Keratinocyte (primary cell): ENCODE measurements at regions not wholly inside any gene's neighbourhood (a gene's known extent, or its start where the extent isn't known, plus 50 kb on each side); places are given as distances from the start of the nearest gene placed in this dataset.

Experiments
- DNase-seq: peaks from one replicate; pipeline ENCODE4 v3.0.0-alpha.2; 2011; ENCODE audit warnings: low read depth, missing footprints, low spot score
- FAIRE-seq: peaks from 2 replicates; lab custom pipeline; 2011; peaks lifted over from hg19 to GRCh38; lab: Jason Lieb, UNC
- H2AFZ ChIP-seq: 2 replicates; pipeline ENCODE4 v1.6.0; 2012; ENCODE audit warnings: low read length, control low read depth, inconsistent platforms; ENCODE audit not compliant: control insufficient read depth
- H3K27ac ChIP-seq: 2 replicates; pipeline ENCODE4 v1.5.1; 2011; ENCODE audit warnings: low read length; ENCODE audit not compliant: control insufficient read depth, insufficient read depth
- H3K27me3 ChIP-seq: 3 replicates; pipeline ENCODE4 v1.6.0; 2011; ENCODE audit warnings: low read length; ENCODE audit not compliant: control insufficient read depth, insufficient read depth; ENCODE audit errors: extremely low read depth
- H3K36me3 ChIP-seq, 2 experiments: 2 replicates in 1 of 2; 3 replicates in 1 of 2; pipeline ENCODE4 v1.5.1; 2011; ENCODE audit warnings: low read length in 2 of 2, mild to moderate bottlenecking in 1 of 2; ENCODE audit not compliant: control insufficient read depth in 2 of 2, insufficient read depth in 2 of 2; ENCODE audit errors: extremely low read depth in 1 of 2
- H3K4me1 ChIP-seq: 3 replicates; pipeline ENCODE4 v1.5.1; 2011; ENCODE audit warnings: low read length; ENCODE audit not compliant: control insufficient read depth, insufficient read depth; ENCODE audit errors: extremely low read depth
- H3K4me2 ChIP-seq: 3 replicates; pipeline ENCODE4 v1.6.0; 2011; ENCODE audit warnings: low read depth, low read length; ENCODE audit not compliant: control insufficient read depth, insufficient read depth; ENCODE audit errors: extremely low read depth
- H3K4me3 ChIP-seq, 3 experiments: fragments of 200-600 bp in 1 of 3; sonication (generic) in 1 of 3; 2 replicates in 2 of 3; 3 replicates in 1 of 3; pipeline ENCODE4 v1.5.1; 2011 to 2016; ENCODE audit warnings: low read length in 3 of 3, mild to moderate bottlenecking in 3 of 3, control low read depth in 2 of 3, inconsistent platforms in 1 of 3, low read depth in 1 of 3, mixed read lengths in 1 of 3, mixed run types in 1 of 3, moderate library complexity in 1 of 3; ENCODE audit not compliant: control insufficient read depth in 2 of 3, insufficient read depth in 2 of 3; ENCODE audit errors: extremely low read depth in 1 of 3
- H3K79me2 ChIP-seq: 2 replicates; pipeline ENCODE4 v1.6.0; 2012; ENCODE audit warnings: low read length; ENCODE audit not compliant: control insufficient read depth, insufficient read depth
- H3K9ac ChIP-seq: 3 replicates; pipeline ENCODE4 v1.6.0; 2011; ENCODE audit warnings: low read length; ENCODE audit not compliant: control insufficient read depth, insufficient read depth; ENCODE audit errors: extremely low read depth
- H3K9me1 ChIP-seq: 3 replicates; pipeline ENCODE4 v1.6.0; 2011; ENCODE audit warnings: low read length; ENCODE audit not compliant: control insufficient read depth, insufficient read depth; ENCODE audit errors: extremely low read depth
- H3K9me3 ChIP-seq: 2 replicates; pipeline ENCODE4 v1.5.1; 2012; ENCODE audit warnings: low read depth, low read length; ENCODE audit not compliant: control insufficient read depth
- H4K20me1 ChIP-seq: 3 replicates; pipeline ENCODE4 v1.6.0; 2011; ENCODE audit warnings: low read length; ENCODE audit not compliant: control insufficient read depth, insufficient read depth; ENCODE audit errors: extremely low read depth
- EZH2 ChIP-seq: IDR thresholded peaks from one replicate; pipeline ENCODE4 v1.6.1; 2012; ENCODE audit warnings: inconsistent platforms, mild to moderate bottlenecking, low read length, moderate library complexity
- dilution Hi-C: fragments of 300-500 bp; cut with MboI; formaldehyde crosslinking; loops from one replicate; pipeline ENCODE4 v1.7.0; 2020; ENCODE audit warnings: low sequenced_read_pairs; ENCODE audit not compliant: extremely low pct_ligation_motif_present
- TF ChIP-seq, protein P1 (sequence below), 3 experiments: IDR thresholded peaks in 1 of 3; conservative IDR thresholded peaks in 1 of 3; optimal IDR thresholded peaks in 1 of 3; 2 replicates in 2 of 3; 3 replicates in 1 of 3; pipeline versions ENCODE3 to v1.5.1; 2011; ENCODE audit warnings: low read length in 3 of 3, mild to moderate bottlenecking in 3 of 3, moderate library complexity in 2 of 3, control low read depth in 1 of 3, inconsistent platforms in 1 of 3; ENCODE audit not compliant: insufficient read depth in 2 of 3; ENCODE audit errors: extremely low read depth in 1 of 3

GRCh38 chr5:74027732-74028338 lies 401.8 kb downstream of the ARHGEF28 start:
- dilution Hi-C loops: no loop called here
- H3K27me3 ChIP-seq: no peaks in the 10 kb centered on the region
- no peak for DNase-seq
- no peak overlapping the region for H3K9ac ChIP-seq
- peak overlapping the region in 2 of 3 experiments; percentile 25 to 35 for H3K4me3 ChIP-seq
- H3K36me3 ChIP-seq: no peaks in the 10 kb centered on the region
- peak overlapping the region; percentile 62 for H3K27ac ChIP-seq
- peaks cover 37% of the 10 kb centered on the region for H3K4me1 ChIP-seq
- no peaks in the 10 kb centered on the region for H3K9me3 ChIP-seq
- no peaks in the 10 kb centered on the region for H3K79me2 ChIP-seq
- H3K4me2 ChIP-seq: peak overlapping the region; percentile 84
- no peak for FAIRE-seq
- no peaks in the 10 kb centered on the region for H3K9me1 ChIP-seq
- H4K20me1 ChIP-seq: no peaks in the 10 kb centered on the region
- H2AFZ ChIP-seq: no peak overlapping the region
- TF ChIP-seq EZH2: no peak
- TF ChIP-seq, protein P1, sequence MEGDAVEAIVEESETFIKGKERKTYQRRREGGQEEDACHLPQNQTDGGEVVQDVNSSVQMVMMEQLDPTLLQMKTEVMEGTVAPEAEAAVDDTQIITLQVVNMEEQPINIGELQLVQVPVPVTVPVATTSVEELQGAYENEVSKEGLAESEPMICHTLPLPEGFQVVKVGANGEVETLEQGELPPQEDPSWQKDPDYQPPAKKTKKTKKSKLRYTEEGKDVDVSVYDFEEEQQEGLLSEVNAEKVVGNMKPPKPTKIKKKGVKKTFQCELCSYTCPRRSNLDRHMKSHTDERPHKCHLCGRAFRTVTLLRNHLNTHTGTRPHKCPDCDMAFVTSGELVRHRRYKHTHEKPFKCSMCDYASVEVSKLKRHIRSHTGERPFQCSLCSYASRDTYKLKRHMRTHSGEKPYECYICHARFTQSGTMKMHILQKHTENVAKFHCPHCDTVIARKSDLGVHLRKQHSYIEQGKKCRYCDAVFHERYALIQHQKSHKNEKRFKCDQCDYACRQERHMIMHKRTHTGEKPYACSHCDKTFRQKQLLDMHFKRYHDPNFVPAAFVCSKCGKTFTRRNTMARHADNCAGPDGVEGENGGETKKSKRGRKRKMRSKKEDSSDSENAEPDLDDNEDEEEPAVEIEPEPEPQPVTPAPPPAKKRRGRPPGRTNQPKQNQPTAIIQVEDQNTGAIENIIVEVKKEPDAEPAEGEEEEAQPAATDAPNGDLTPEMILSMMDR (optimal IDR thresholded peaks at IDR 0.05 in 1 of 3, IDR thresholded peaks at IDR 0.05 in 1 of 3, conservative IDR thresholded peaks at IDR 0.05 in 1 of 3; ENCODE audit: extremely low read depth in 1 of 3, insufficient read depth in 2 of 3, low read length in 3 of 3): no peak

GRCh38 chr5:74026310-74026709 lies 400.3 kb downstream of the ARHGEF28 start:
- Histone ChIP-seq H3K27ac (no peak overlapping the region), H3K4me3 (no peak overlapping the region), H3K27me3 (no peaks in the 10 kb centered on the region), H3K4me2 (no peak overlapping the region), H3K9me3 (no peaks in the 10 kb centered on the region), H4K20me1 (no peaks in the 10 kb centered on the region), H2AFZ (peak overlapping the region; percentile 2), H3K4me1 (peaks cover 32% of the 10 kb centered on the region), H3K9me1 (no peaks in the 10 kb centered on the region), H3K9ac (no peak overlapping the region), H3K36me3 (no peaks in the 10 kb centered on the region), H3K79me2 (no peaks in the 10 kb centered on the region)
- FAIRE-seq (peak; percentile 9), DNase-seq (no peak)
- TF ChIP-seq, protein P1 (optimal IDR thresholded peaks at IDR 0.05 in 1 of 3, IDR thresholded peaks at IDR 0.05 in 1 of 3, conservative IDR thresholded peaks at IDR 0.05 in 1 of 3; ENCODE audit: extremely low read depth in 1 of 3, insufficient read depth in 2 of 3, low read length in 3 of 3): no peak
- no peak for TF ChIP-seq EZH2
- dilution Hi-C loops: no loop called here
